Heart left ventricle (tissue), 16 donors: ENCODE measurements at regions not wholly inside any gene's neighbourhood (a gene's known extent, or its start where the extent isn't known, plus 50 kb on each side); places are given as distances from the start of the nearest gene placed in this dataset.

ENCODE experiments used
- ATAC-seq, 4 donors: fragments of 200-7000 bp; cut with Tn5 transposase; one replicate each; pipeline ENCODE4 v1.9.1; 2020 to 2022; ENCODE audit warnings: moderate library complexity in 4 of 4, mild to moderate bottlenecking in 3 of 4, moderate number of reproducible peaks in 1 of 4
- DNase-seq, 5 donors: peaks; one replicate each; pipeline ENCODE4 v3.0.0-alpha.2; 2020
- H3K27ac ChIP-seq, 12 donors: fragments of 200-600 bp; sonication (generic) in 4 of 12; one replicate each; pipeline versions ENCODE4 v1.5.0 to v1.8.0; 2016 to 2022; ENCODE audit warnings: mild to moderate bottlenecking in 2 of 12
- H3K27me3 ChIP-seq, 9 donors: fragments of 200-600 bp; sonication (generic) in 2 of 9; one replicate each; pipeline versions ENCODE4 v1.5.1 to v1.8.0; 2016 to 2022; ENCODE audit warnings: mild to moderate bottlenecking in 3 of 9
- H3K36me3 ChIP-seq, 9 donors: fragments of 200-600 bp; sonication (generic) in 2 of 9; one replicate each; pipeline versions ENCODE4 v1.5.0 to v1.8.0; 2018 to 2022; ENCODE audit warnings: mild to moderate bottlenecking in 2 of 9
- H3K4me1 ChIP-seq, 12 donors: fragments of 200-600 bp; sonication (generic) in 4 of 12; one replicate each; pipeline versions ENCODE4 v1.5.0 to v1.8.0; 2016 to 2022; ENCODE audit warnings: mild to moderate bottlenecking in 3 of 12
- H3K4me3 ChIP-seq, 12 donors: fragments of 200-600 bp; sonication (generic) in 4 of 12; one replicate each; pipeline versions ENCODE4 v1.5.0 to v1.8.0; 2017 to 2022; ENCODE audit warnings: mild to moderate bottlenecking in 9 of 12, moderate library complexity in 4 of 12
- H3K9me3 ChIP-seq, 12 donors: fragments of 200-600 bp; sonication (generic) in 4 of 12; one replicate each; pipeline versions ENCODE4 v1.5.0 to v1.8.0; 2016 to 2022; ENCODE audit warnings: mild to moderate bottlenecking in 1 of 12
- POLR2A ChIP-seq, 2 donors: fragments of 450-650 bp; IDR thresholded peaks; one replicate each; pipeline ENCODE4 v1.6.1; 2017; ENCODE audit warnings: antibody characterized with exemption in 2 of 2, mild to moderate bottlenecking in 2 of 2, moderate library complexity in 2 of 2
- WGBS, 4 donors: extraction: QIAGEN DNeasy Blood & Tissue Kit in 2 of 4; methylation state at CpG; one replicate each; pipeline versions ENCODE4 v1.1.5 to v1.1.7; 2013 to 2018; 5-methylcytosine and 5-hydroxymethylcytosine counted together
- intact Hi-C, 10 donors: fragments of 100-400 bp; cut with DNase I; formaldehyde crosslinking; loops; one replicate each; pipeline versions ENCODE4 v1.11.1 to v1.14.2; 2022
- TF ChIP-seq, protein P1 (sequence below), 12 donors: fragments of 200-600 bp; sonication (generic) in 4 of 12; IDR thresholded peaks; one replicate each; pipeline versions ENCODE4 v1.5.0 to v1.8.0; 2018 to 2022; ENCODE audit warnings: antibody characterized with exemption in 12 of 12, mild to moderate bottlenecking in 5 of 12
- donor health status: ischemic (EF 13 %, LVEDD 7.1; RV severe dilation, severe dysfunction).
- donor health status: healthy with polysubstance abuse.
- donor health status: DM: no; HTN: yes; CAD: no.
- donor health status: DM: no; HTN: no; CAD: no.
- donor health status: ischemic (EF 25% LVEDD 6.9; RV normal size, moderate dysfunction).
- donor health status: ischemic (EF 25% LVEDD 5.7; RV mildly dilated, moderate dysfunction).
- donor health status: healthy.
- donor health status: DM: yes; HTN: yes; CAD: no.
- donor health status: ischemic (EF 35%, LVEDD 5.7; RV mildly dilated, moderate dysfunction).
- donor health status: nonischemic (EF 11% LVEDD 7.7; RV severe dilation, severe dysfunction).
- donor health status: DM: yes; HTN: yes; CAD: no.
- donor health status: PGD.
- donor health status: ischemic (EF 29% LVEDD 5.4; RV normal size, mild dysfunction).
- donor health status: nonischemic (EF 23%, LVEDD 6.1; RV moderate dilation, normal function).

- H3K27ac ChIP-seq = no peak overlapping the region
- H3K9me3 ChIP-seq = no peaks in the 10 kb centered on the region
- H3K36me3 ChIP-seq = no peaks in the 10 kb centered on the region
- WGBS, 4 donors = 83 to 93% (median 90%) methylated on average over 2 of the region's 2 CpGs
- no peak for DNase-seq
- intact Hi-C loops = no loop called here
- H3K4me3 ChIP-seq = no peak overlapping the region
- no peak for ATAC-seq
- no peaks in the 10 kb centered on the region for H3K27me3 ChIP-seq
- no peaks in the 10 kb centered on the region for H3K4me1 ChIP-seq
- TF ChIP-seq, protein P1, sequence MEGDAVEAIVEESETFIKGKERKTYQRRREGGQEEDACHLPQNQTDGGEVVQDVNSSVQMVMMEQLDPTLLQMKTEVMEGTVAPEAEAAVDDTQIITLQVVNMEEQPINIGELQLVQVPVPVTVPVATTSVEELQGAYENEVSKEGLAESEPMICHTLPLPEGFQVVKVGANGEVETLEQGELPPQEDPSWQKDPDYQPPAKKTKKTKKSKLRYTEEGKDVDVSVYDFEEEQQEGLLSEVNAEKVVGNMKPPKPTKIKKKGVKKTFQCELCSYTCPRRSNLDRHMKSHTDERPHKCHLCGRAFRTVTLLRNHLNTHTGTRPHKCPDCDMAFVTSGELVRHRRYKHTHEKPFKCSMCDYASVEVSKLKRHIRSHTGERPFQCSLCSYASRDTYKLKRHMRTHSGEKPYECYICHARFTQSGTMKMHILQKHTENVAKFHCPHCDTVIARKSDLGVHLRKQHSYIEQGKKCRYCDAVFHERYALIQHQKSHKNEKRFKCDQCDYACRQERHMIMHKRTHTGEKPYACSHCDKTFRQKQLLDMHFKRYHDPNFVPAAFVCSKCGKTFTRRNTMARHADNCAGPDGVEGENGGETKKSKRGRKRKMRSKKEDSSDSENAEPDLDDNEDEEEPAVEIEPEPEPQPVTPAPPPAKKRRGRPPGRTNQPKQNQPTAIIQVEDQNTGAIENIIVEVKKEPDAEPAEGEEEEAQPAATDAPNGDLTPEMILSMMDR (IDR thresholded peaks at IDR 0.05) = no peak
- no peak for TF ChIP-seq POLR2A (IDR thresholded peaks at IDR 0.05)
These were observed 359.9 kb upstream of the FANCL start for GRCh38 chr2:58601017-58601416.

GRCh38 chr2:58598171-58598570 is 357.0 kb upstream of the FANCL start:
- Histone ChIP-seq H3K36me3 (no peaks in the 10 kb centered on the region), H3K4me3 (no peak overlapping the region), H3K27me3 (no peaks in the 10 kb centered on the region), H3K9me3 (no peaks in the 10 kb centered on the region), H3K4me1 (no peaks in the 10 kb centered on the region), H3K27ac (no peak overlapping the region)
- intact Hi-C loops = no loop called here
- TF ChIP-seq, protein P1 (IDR thresholded peaks at IDR 0.05) = no peak
- TF ChIP-seq POLR2A (IDR thresholded peaks at IDR 0.05) = no peak
- WGBS, 4 donors = 66 to 77% (median 72%) methylated on average over 3 of the region's 3 CpGs
- DNase-seq = no peak
- no peak for ATAC-seq

GRCh38 chr2:58595714-58596113 is 354.6 kb upstream of the FANCL start:
- no peaks in the 10 kb centered on the region for H3K9me3 ChIP-seq
- DNase-seq (no peak), ATAC-seq (no peak)
- H3K27ac ChIP-seq = no peak overlapping the region
- 46 to 63% (median 53%) methylated on average over 3 of the region's 3 CpGs for WGBS, 4 donors
- TF ChIP-seq, protein P1 (IDR thresholded peaks at IDR 0.05) = no peak
- TF ChIP-seq POLR2A (IDR thresholded peaks at IDR 0.05) = no peak
- no peak overlapping the region for H3K4me3 ChIP-seq
- H3K36me3 ChIP-seq = no peaks in the 10 kb centered on the region
- H3K27me3 ChIP-seq = no peaks in the 10 kb centered on the region
- intact Hi-C loops = no loop called here
- no peaks in the 10 kb centered on the region for H3K4me1 ChIP-seq

GRCh38 chr2:58594762-58595161 is 353.6 kb upstream of the FANCL start:
- no peak for DNase-seq
- intact Hi-C loops = no loop called here
- ATAC-seq = no peak
- TF ChIP-seq, protein P1 (IDR thresholded peaks at IDR 0.05) = no peak
- no peak for TF ChIP-seq POLR2A (IDR thresholded peaks at IDR 0.05)
- no peak overlapping the region for H3K27ac ChIP-seq
- H3K36me3 ChIP-seq = no peaks in the 10 kb centered on the region
- H3K4me1 ChIP-seq = no peaks in the 10 kb centered on the region
- no peaks in the 10 kb centered on the region for H3K27me3 ChIP-seq
- H3K9me3 ChIP-seq = no peaks in the 10 kb centered on the region
- H3K4me3 ChIP-seq = no peak overlapping the region
